Ectodermal cell (in vitro differentiated cells): ENCODE measurements at regions not wholly inside any gene's neighbourhood (a gene's known extent, or its start where the extent isn't known, plus 50 kb on each side); places are given as distances from the start of the nearest gene placed in this dataset.

Source experiments
- H3K27ac ChIP-seq: 2 replicates; pipeline ENCODE4 v1.7.0; 2013; ENCODE audit warnings: mild to moderate bottlenecking, low read depth, low read length; ENCODE audit not compliant: insufficient read depth, poor library complexity, severe bottlenecking
- H3K27me3 ChIP-seq: 2 replicates; pipeline ENCODE4 v1.7.0; 2013; ENCODE audit warnings: mild to moderate bottlenecking, low read length; ENCODE audit not compliant: insufficient read depth, control insufficient read depth, poor library complexity, severe bottlenecking
- H3K36me3 ChIP-seq: one replicate; pipeline ENCODE4 v1.7.0; 2013; ENCODE audit warnings: low read length; ENCODE audit not compliant: control insufficient read depth, insufficient read depth
- H3K4me1 ChIP-seq: one replicate; pipeline ENCODE4 v1.7.0; 2013; ENCODE audit warnings: low read length; ENCODE audit not compliant: control insufficient read depth, insufficient read depth
- H3K4me3 ChIP-seq: 2 replicates; pipeline ENCODE4 v1.7.0; 2013; ENCODE audit warnings: low read depth, low read length, control low read depth; ENCODE audit not compliant: insufficient read depth
- H3K9me3 ChIP-seq: 2 replicates; pipeline ENCODE4 v1.7.0; 2013; ENCODE audit warnings: mild to moderate bottlenecking, low read length, moderate library complexity; ENCODE audit not compliant: control insufficient read depth
- WGBS, 2 experiments: methylation state at CpG; one replicate each; pipeline ENCODE4 v1.1.7; 2013; ENCODE audit warnings: missing lambda C conversion rate in 2 of 2; 5-methylcytosine and 5-hydroxymethylcytosine counted together

DNA sequence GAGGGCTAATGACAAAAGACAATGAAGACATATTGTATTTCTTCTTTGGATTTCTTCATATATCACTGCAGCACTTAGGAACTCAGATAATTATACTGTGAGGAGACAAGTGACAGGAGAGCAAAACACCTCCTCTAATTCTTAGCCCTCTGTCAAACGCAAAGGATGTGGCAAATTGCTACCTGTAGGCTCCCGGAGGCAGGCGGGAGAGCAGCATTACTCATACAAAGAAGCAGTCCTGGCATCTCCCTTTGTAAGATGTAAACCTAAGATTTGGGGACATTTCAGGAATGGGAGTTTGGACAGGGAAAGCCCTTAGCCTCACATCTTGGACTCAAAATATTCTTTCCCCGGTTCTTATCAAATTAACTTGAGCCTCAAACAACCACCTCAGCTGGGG lies 460.8 kb downstream of the SOX2 start:
- Histone ChIP-seq H3K27me3 (no peaks in the 10 kb centered on the region), H3K36me3 (no peaks in the 10 kb centered on the region), H3K27ac (no peak overlapping the region), H3K4me1 (no peaks in the 10 kb centered on the region), H3K4me3 (no peak overlapping the region), H3K9me3 (no peaks in the 10 kb centered on the region)
- WGBS, 2 experiments: 76 to 81% methylated on average over 4 of the region's 4 CpGs

DNA sequence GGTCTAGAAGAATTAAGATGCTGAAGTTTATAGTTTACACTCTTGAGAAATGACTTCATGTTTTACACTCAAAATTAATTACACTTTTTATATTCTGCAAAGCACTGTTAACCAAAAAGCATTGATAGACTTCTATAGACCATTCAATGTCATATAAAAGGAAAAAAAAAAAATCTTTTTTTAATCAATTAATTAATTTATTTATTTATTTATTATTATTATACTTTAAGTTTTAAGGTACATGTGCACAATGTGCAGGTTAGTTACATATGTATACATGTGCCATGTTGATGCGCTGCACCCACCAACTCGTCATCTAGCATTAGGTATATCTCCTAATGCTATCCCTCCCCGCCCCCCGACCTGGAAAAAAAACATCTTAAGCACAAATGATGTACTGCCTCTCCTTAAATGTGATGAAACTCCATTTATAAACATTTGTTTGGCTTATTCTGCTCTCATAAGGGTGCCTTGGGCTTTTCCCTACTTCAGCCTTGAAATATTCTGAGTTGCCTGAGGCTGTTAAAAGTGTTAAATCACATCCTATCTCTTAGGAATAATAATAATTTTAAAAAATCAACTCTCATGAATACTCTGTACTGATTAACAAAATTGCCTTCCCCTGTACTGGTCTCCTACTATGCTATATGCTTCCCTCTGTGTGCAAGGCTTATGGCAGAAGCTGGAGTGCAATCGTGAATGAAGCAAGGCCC lies 466.9 kb downstream of the SOX2 start:
- Histone ChIP-seq H3K4me3 (no peak overlapping the region), H3K4me1 (no peaks in the 10 kb centered on the region), H3K36me3 (no peaks in the 10 kb centered on the region), H3K27me3 (no peaks in the 10 kb centered on the region), H3K9me3 (no peaks in the 10 kb centered on the region), H3K27ac (no peak overlapping the region)
- WGBS, 2 experiments: 89 to 92% methylated on average over 5 of the region's 5 CpGs

DNA sequence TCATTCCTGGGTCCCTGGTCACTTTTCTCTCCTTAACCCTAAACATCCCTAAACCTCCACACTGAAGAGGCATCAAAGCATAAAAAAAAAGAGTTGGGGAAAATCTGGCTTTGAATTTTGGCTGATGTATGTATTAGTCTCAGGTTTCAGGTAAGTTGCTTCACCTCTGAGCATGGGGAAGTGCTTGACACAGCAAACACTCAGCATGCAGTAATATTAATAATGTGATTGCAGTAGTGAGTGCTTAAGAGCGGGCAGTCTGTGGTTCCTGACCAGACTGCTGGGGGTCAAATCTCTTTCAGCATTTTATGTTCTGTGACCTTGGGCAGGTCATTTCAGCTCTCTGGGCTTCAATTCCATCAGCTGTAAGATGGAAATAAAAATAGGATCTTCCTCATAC lies 467.9 kb downstream of the SOX2 start:
- no peaks in the 10 kb centered on the region for H3K36me3 ChIP-seq

GRCh38 chr3:182180654-182181385 lies 469.1 kb downstream of the SOX2 start:
- no peak overlapping the region for H3K4me3 ChIP-seq
- WGBS, 2 experiments: 87 to 88% methylated on average over 9 of the region's 9 CpGs
- no peak overlapping the region for H3K27ac ChIP-seq
- H3K36me3 ChIP-seq: no peaks in the 10 kb centered on the region
- H3K27me3 ChIP-seq: no peaks in the 10 kb centered on the region
- no peaks in the 10 kb centered on the region for H3K4me1 ChIP-seq
- no peaks in the 10 kb centered on the region for H3K9me3 ChIP-seq

More for the DNA sequence above, 467.9 kb downstream of the SOX2 start:
- WGBS, 2 experiments: 94 to 100% methylated on average over 1 of the region's 1 CpG
- Histone ChIP-seq H3K27me3 (no peaks in the 10 kb centered on the region), H3K4me1 (no peaks in the 10 kb centered on the region), H3K4me3 (no peak overlapping the region), H3K9me3 (no peaks in the 10 kb centered on the region), H3K27ac (no peak overlapping the region)

DNA sequence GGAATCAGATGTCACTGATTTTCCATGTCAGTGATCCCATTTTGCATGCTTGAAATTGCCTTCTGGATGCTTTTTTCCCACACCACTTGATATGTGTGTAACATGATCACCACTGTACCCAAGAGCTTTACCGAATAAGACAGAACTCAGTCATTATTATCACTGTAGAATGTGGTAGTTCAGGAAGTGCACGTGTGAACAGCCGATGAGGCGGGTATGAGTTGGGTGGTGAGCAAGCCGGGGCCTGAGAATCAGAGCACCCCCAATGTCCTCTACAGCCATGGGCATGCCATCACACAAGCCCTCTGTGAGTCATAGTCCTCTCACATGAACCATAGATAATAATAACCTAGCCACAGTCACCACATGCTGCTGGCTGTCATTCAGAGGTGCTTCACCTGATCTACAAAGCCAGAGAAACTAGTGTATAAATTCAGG lies 470.8 kb downstream of the SOX2 start:
- Histone ChIP-seq H3K4me1 (no peaks in the 10 kb centered on the region), H3K27me3 (no peaks in the 10 kb centered on the region), H3K36me3 (no peaks in the 10 kb centered on the region), H3K4me3 (no peak overlapping the region), H3K27ac (no peak overlapping the region), H3K9me3 (no peaks in the 10 kb centered on the region)
- WGBS, 2 experiments: 87 to 95% methylated on average over 5 of the region's 5 CpGs

DNA sequence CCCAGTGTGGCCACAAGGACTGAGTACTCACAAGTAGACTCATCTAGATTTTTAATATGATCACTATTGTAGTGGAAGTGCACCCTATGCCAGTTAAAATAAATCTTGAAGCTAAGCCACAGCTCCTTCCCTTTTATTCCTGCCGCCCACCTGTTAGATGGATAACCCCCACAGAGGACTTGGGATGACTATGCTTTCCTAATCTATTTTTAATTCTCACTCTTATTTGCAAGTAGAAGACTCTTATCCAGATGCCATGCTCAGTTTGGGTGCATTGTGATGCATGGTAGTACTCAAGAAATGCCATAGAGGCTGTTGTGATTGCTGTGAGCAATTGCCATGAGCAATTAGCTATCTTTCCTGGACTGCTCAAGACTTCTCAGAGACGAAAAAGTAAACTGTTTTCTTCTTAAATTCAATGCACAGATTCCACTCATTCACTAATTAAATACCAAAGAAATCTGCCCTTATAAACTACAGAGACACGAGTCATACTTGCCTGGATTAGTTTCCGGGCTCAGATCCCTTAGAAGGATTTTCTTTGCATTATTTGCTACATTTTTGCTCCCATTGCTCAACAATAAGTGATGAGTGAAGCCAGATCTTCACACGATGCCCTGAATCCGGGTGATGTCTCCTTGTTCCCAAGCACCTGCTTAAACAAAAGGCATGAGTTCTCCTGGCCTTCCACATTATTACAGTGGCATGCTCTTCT lies 472.1 kb downstream of the SOX2 start:
- no peaks in the 10 kb centered on the region for H3K9me3 ChIP-seq
- H3K4me1 ChIP-seq: no peaks in the 10 kb centered on the region
- no peaks in the 10 kb centered on the region for H3K36me3 ChIP-seq
- no peak overlapping the region for H3K4me3 ChIP-seq
- 81 to 84% methylated on average over 6 of the region's 6 CpGs for WGBS, 2 experiments
- no peak overlapping the region for H3K27ac ChIP-seq
- H3K27me3 ChIP-seq: no peaks in the 10 kb centered on the region

- H3K27ac ChIP-seq: no peak overlapping the region
- no peaks in the 10 kb centered on the region for H3K4me1 ChIP-seq
- 33% methylated on average over 1 of the region's 1 CpG; no CpG with 5 or more reads in 1 of the 2 experiments for WGBS, 2 experiments
- no peaks in the 10 kb centered on the region for H3K9me3 ChIP-seq
- H3K27me3 ChIP-seq: no peaks in the 10 kb centered on the region
- no peaks in the 10 kb centered on the region for H3K36me3 ChIP-seq
- no peak overlapping the region for H3K4me3 ChIP-seq
These were observed 473.6 kb downstream of the SOX2 start for GRCh38 chr3:182185313-182185712.

DNA sequence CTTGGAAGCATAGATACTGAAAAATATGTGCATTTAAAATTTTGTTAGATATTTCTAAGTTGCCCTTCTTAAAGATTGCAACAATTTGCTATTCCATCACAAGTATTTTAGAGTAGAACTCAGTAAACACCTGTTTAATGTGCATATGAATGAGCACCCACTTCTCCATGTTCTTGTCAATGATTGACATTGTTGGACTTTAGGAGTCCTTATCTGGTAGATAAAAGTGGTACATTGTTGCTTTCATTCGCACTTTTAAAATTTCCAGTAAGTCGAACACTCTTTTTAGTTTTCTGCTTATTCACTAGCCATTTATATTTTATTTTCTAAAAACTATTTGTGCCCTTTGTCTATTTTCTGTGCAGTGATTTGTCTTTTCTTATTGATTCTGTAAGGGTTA lies 478.3 kb downstream of the SOX2 start:
- no peaks in the 10 kb centered on the region for H3K27me3 ChIP-seq
- H3K9me3 ChIP-seq: no peaks in the 10 kb centered on the region
- no peaks in the 10 kb centered on the region for H3K36me3 ChIP-seq
- no peak overlapping the region for H3K27ac ChIP-seq
- no CpG with 5 or more reads among the region's 2 CpGs for WGBS, 2 experiments
- no peak overlapping the region for H3K4me3 ChIP-seq
- H3K4me1 ChIP-seq: no peaks in the 10 kb centered on the region

GRCh38 chr3:182198345-182198744 lies 486.6 kb downstream of the SOX2 start:
- Histone ChIP-seq H3K27ac (no peak overlapping the region), H3K27me3 (no peaks in the 10 kb centered on the region), H3K4me3 (no peak overlapping the region), H3K36me3 (no peaks in the 10 kb centered on the region), H3K9me3 (no peaks in the 10 kb centered on the region), H3K4me1 (peaks cover 8% of the 10 kb centered on the region)
- WGBS, 2 experiments: 87 to 95% methylated on average over 1 of the region's 1 CpG
